GM19324 (cell line): ENCODE measurements at regions not wholly inside any gene's neighbourhood (a gene's known extent, or its start where the extent isn't known, plus 50 kb on each side); places are given as distances from the start of the nearest gene placed in this dataset.
"Not testable (repeated sequence)": the region's sequence is repeated elsewhere in the genome, so short reads cannot be mapped to it uniquely, and the experiment has no call there.

Experiments used
- ATAC-seq: cut with Tn5 transposase; IDR thresholded peaks from one replicate; pipeline ENCODE4 v1.9.1; 2021; ENCODE audit warnings: mild to moderate bottlenecking, moderate library complexity; ENCODE audit not compliant: unreplicated experiment, low FRiP score

- no peak for ATAC-seq
These were observed 713.4 kb upstream of the ACO1 start for GRCh38 chr9:31671011-31671410.

GRCh38 chr9:31674264-31674663 lies 710.2 kb upstream of the ACO1 start:
- ATAC-seq: no peak

- ATAC-seq: no peak
These were observed 707.0 kb upstream of the ACO1 start for GRCh38 chr9:31677415-31677814.

- ATAC-seq: no peak
These were observed 706.6 kb upstream of the ACO1 start for GRCh38 chr9:31677877-31678276.

- ATAC-seq: no peak
These were observed 701.3 kb upstream of the ACO1 start for GRCh38 chr9:31683116-31683515.

- ATAC-seq: no peak
These were observed 686.5 kb upstream of the ACO1 start for GRCh38 chr9:31697956-31698355.

- ATAC-seq: no peak
These were observed 684.6 kb upstream of the ACO1 start for GRCh38 chr9:31699836-31700235.

- ATAC-seq: no peak
These were observed 684.0 kb upstream of the ACO1 start for GRCh38 chr9:31700252-31701045.

- ATAC-seq: no peak
These were observed 681.5 kb upstream of the ACO1 start for GRCh38 chr9:31702957-31703356.

GRCh38 chr9:31715250-31715649 lies 669.2 kb upstream of the ACO1 start:
- ATAC-seq: no peak

- ATAC-seq: no peak
These were observed 665.2 kb upstream of the ACO1 start for GRCh38 chr9:31719262-31719661.

- peak; percentile 56 for ATAC-seq
These were observed 654.0 kb upstream of the ACO1 start for GRCh38 chr9:31730398-31730797.

- ATAC-seq: no peak
These were observed 651.3 kb upstream of the ACO1 start for GRCh38 chr9:31733166-31733565.

GRCh38 chr9:31736581-31737179 lies 647.8 kb upstream of the ACO1 start:
- ATAC-seq: no peak

GRCh38 chr9:31740705-31741104 lies 643.7 kb upstream of the ACO1 start:
- ATAC-seq: no peak

- ATAC-seq: no peak
These were observed 639.9 kb upstream of the ACO1 start for GRCh38 chr9:31744589-31744988.

GRCh38 chr9:31745468-31745867 lies 639.0 kb upstream of the ACO1 start:
- no peak for ATAC-seq

- no peak for ATAC-seq
These were observed 638.6 kb upstream of the ACO1 start for GRCh38 chr9:31745886-31746285.

- ATAC-seq: no peak
These were observed 630.7 kb upstream of the ACO1 start for GRCh38 chr9:31753756-31754155.

- no peak for ATAC-seq
These were observed 624.7 kb upstream of the ACO1 start for GRCh38 chr9:31759703-31760102.

GRCh38 chr9:31774021-31774420 lies 610.4 kb upstream of the ACO1 start:
- ATAC-seq: not testable (repeated sequence)

GRCh38 chr9:31774571-31774970 lies 609.9 kb upstream of the ACO1 start:
- no peak for ATAC-seq
